H1 (cell line): ENCODE measurements at regions not wholly inside any gene's neighbourhood (a gene's known extent, or its start where the extent isn't known, plus 50 kb on each side); places are given as distances from the start of the nearest gene placed in this dataset.

Experiments used
- BRCA1 ChIP-seq: IDR thresholded peaks from 2 replicates; pipeline ENCODE4 v1.6.1; 2012; ENCODE audit warnings: low read depth, low read length, improper control_type of control experiment
- CEBPB ChIP-seq: IDR thresholded peaks from 2 replicates; pipeline ENCODE4 v1.6.1; 2012; ENCODE audit warnings: low read depth, low read length
- CHD1 ChIP-seq: IDR thresholded peaks from 2 replicates; pipeline ENCODE4 v1.6.1; 2012; ENCODE audit warnings: low read depth, low read length, improper control_type of control experiment
- EP300 ChIP-seq, 2 experiments: IDR thresholded peaks; 1 replicate in 1 of 2; 2 replicates in 1 of 2; pipeline ENCODE4 v1.6.1; 2011 to 2012; ENCODE audit warnings: low read depth in 2 of 2, low read length in 2 of 2, mild to moderate bottlenecking in 2 of 2, borderline replicate concordance in 1 of 2, inconsistent platforms in 1 of 2, moderate library complexity in 1 of 2
- HDAC6 ChIP-seq: IDR thresholded peaks from one replicate; pipeline ENCODE4 v1.7.1; 2012; ENCODE audit warnings: low read depth, mild to moderate bottlenecking, inconsistent platforms, low read length, moderate library complexity
- JUND ChIP-seq: IDR thresholded peaks from 2 replicates; pipeline ENCODE4 v1.6.1; 2011; ENCODE audit warnings: mild to moderate bottlenecking, improper control_type of control experiment, low read length
- MAFK ChIP-seq: IDR thresholded peaks from 2 replicates; pipeline ENCODE4 v1.6.1; 2012; ENCODE audit warnings: low read depth, mild to moderate bottlenecking, improper control_type of control experiment, low read length
- SIX5 ChIP-seq: IDR thresholded peaks from 2 replicates; pipeline ENCODE4 v1.6.1; 2011; ENCODE audit warnings: mild to moderate bottlenecking, low read depth, low read length
- TAF7 ChIP-seq: optimal IDR thresholded peaks from 2 replicates; pipeline ENCODE3; 2011; ENCODE audit warnings: low read depth, mild to moderate bottlenecking, inconsistent platforms, low read length, moderate library complexity, borderline replicate concordance
- TCF12 ChIP-seq: IDR thresholded peaks from 2 replicates; pipeline ENCODE4 v1.6.1; 2011; ENCODE audit warnings: low read depth, mild to moderate bottlenecking, low read length
- TF ChIP-seq, protein P1 (sequence below): fragments of 300-600 bp; sonication (generic); IDR thresholded peaks from 2 replicates; pipeline ENCODE4 v1.7.1; 2012; ENCODE audit warnings: low read length, moderate library complexity, mild to moderate bottlenecking, inconsistent platforms; ENCODE audit not compliant: insufficient replicate concordance

DNA sequence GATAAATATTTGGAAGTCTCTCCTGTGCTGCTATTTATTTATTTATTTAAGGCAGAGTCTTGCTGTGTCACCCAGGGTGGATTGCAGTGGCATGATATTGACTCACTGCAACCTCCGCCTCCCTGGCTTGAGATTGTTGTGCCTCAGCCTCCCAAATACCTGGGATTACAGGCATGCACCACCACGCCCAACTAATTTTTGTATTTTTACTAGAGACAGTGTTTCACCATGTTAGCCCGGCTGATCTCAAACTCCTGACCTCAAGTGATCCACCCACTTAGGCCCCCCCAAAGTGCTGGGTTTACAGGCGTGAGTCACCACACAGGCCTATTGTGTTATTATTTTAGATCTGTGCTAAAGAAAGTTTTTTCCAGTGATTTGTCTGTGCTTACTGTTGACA lies 225.2 kb downstream of the CCER1 start (continued):
- TF ChIP-seq, protein P1, sequence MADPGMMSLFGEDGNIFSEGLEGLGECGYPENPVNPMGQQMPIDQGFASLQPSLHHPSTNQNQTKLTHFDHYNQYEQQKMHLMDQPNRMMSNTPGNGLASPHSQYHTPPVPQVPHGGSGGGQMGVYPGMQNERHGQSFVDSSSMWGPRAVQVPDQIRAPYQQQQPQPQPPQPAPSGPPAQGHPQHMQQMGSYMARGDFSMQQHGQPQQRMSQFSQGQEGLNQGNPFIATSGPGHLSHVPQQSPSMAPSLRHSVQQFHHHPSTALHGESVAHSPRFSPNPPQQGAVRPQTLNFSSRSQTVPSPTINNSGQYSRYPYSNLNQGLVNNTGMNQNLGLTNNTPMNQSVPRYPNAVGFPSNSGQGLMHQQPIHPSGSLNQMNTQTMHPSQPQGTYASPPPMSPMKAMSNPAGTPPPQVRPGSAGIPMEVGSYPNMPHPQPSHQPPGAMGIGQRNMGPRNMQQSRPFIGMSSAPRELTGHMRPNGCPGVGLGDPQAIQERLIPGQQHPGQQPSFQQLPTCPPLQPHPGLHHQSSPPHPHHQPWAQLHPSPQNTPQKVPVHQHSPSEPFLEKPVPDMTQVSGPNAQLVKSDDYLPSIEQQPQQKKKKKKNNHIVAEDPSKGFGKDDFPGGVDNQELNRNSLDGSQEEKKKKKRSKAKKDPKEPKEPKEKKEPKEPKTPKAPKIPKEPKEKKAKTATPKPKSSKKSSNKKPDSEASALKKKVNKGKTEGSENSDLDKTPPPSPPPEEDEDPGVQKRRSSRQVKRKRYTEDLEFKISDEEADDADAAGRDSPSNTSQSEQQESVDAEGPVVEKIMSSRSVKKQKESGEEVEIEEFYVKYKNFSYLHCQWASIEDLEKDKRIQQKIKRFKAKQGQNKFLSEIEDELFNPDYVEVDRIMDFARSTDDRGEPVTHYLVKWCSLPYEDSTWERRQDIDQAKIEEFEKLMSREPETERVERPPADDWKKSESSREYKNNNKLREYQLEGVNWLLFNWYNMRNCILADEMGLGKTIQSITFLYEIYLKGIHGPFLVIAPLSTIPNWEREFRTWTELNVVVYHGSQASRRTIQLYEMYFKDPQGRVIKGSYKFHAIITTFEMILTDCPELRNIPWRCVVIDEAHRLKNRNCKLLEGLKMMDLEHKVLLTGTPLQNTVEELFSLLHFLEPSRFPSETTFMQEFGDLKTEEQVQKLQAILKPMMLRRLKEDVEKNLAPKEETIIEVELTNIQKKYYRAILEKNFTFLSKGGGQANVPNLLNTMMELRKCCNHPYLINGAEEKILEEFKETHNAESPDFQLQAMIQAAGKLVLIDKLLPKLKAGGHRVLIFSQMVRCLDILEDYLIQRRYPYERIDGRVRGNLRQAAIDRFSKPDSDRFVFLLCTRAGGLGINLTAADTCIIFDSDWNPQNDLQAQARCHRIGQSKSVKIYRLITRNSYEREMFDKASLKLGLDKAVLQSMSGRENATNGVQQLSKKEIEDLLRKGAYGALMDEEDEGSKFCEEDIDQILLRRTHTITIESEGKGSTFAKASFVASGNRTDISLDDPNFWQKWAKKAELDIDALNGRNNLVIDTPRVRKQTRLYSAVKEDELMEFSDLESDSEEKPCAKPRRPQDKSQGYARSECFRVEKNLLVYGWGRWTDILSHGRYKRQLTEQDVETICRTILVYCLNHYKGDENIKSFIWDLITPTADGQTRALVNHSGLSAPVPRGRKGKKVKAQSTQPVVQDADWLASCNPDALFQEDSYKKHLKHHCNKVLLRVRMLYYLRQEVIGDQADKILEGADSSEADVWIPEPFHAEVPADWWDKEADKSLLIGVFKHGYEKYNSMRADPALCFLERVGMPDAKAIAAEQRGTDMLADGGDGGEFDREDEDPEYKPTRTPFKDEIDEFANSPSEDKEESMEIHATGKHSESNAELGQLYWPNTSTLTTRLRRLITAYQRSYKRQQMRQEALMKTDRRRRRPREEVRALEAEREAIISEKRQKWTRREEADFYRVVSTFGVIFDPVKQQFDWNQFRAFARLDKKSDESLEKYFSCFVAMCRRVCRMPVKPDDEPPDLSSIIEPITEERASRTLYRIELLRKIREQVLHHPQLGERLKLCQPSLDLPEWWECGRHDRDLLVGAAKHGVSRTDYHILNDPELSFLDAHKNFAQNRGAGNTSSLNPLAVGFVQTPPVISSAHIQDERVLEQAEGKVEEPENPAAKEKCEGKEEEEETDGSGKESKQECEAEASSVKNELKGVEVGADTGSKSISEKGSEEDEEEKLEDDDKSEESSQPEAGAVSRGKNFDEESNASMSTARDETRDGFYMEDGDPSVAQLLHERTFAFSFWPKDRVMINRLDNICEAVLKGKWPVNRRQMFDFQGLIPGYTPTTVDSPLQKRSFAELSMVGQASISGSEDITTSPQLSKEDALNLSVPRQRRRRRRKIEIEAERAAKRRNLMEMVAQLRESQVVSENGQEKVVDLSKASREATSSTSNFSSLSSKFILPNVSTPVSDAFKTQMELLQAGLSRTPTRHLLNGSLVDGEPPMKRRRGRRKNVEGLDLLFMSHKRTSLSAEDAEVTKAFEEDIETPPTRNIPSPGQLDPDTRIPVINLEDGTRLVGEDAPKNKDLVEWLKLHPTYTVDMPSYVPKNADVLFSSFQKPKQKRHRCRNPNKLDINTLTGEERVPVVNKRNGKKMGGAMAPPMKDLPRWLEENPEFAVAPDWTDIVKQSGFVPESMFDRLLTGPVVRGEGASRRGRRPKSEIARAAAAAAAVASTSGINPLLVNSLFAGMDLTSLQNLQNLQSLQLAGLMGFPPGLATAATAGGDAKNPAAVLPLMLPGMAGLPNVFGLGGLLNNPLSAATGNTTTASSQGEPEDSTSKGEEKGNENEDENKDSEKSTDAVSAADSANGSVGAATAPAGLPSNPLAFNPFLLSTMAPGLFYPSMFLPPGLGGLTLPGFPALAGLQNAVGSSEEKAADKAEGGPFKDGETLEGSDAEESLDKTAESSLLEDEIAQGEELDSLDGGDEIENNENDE, result no peak
- no peak for TF ChIP-seq CHD1
- no peak for TF ChIP-seq HDAC6
- no peak for TF ChIP-seq CEBPB
- no peak for TF ChIP-seq SIX5
- TF ChIP-seq MAFK, result no peak
- TF ChIP-seq TCF12, result no peak
- no peak for TF ChIP-seq BRCA1
- no peak for TF ChIP-seq EP300 (IDR thresholded peaks at IDR 0.05; ENCODE audit: borderline replicate concordance in 1 of 2, low read depth in 2 of 2, low read length in 2 of 2)
- TF ChIP-seq JUND, result no peak
- no peak for TF ChIP-seq TAF7
